ENCODE measurements at regions not wholly inside any gene's neighbourhood (a gene's known extent, or its start where the extent isn't known, plus 50 kb on each side); places are given as distances from the start of the nearest gene placed in this dataset.

DNA sequence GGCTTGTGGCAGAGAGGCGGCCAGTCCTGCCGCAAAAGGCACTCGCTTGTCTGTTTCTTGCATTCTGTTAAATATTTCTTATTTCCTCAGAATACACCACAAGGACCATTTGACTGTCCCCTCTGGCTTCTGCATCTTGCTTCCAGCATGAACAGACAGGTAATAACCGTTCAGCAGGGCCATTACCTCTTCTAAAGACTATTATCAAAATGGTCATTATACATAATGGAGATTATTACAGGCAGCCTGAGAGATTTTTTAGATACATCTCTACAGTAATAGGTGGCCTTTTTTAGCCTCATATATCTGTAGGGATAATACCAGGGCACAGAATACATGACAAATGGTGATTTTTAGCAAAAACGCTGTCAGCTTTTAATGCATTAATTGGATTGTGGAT, 382.0 kb downstream of the PSAT1 start:
- TF ChIP-seq EZH2 (IDR thresholded peaks at IDR 0.05; ENCODE audit: insufficient read depth, poor library complexity, severe bottlenecking), result no peak
- no peak for TF ChIP-seq EZH2phosphoT487 (IDR thresholded peaks at IDR 0.05; ENCODE audit: insufficient read depth, low read depth)

GRCh38 chr9:78680196-78680595, 383.3 kb downstream of the PSAT1 start:
- no peaks in the 10 kb centered on the region for H3K36me3 ChIP-seq (ENCODE audit: low read depth)
- no peak for DNase-seq
- in situ Hi-C loops (cut with MboI), result no loop called here
- TF ChIP-seq EZH2phosphoT487 (IDR thresholded peaks at IDR 0.05; ENCODE audit: insufficient read depth, low read depth), result no peak
- H2AFZ ChIP-seq, result no peak overlapping the region
- no peak overlapping the region for H3K9ac ChIP-seq
- peaks cover 35% of the 10 kb centered on the region for H3K4me1 ChIP-seq (ENCODE audit: insufficient read depth)
- peaks cover 19% of the 10 kb centered on the region for H3F3A ChIP-seq (ENCODE audit: insufficient read depth)
- WGBS, 2 experiments (ENCODE audit: low coverage in 1 of 2, low lambda C conversion rate in 2 of 2, missing lambda C conversion rate in 2 of 2), result 75 to 79% methylated on average over 3 of the region's 3 CpGs
- H3K27ac ChIP-seq, result no peak overlapping the region
- H3K4me3 ChIP-seq, result no peak overlapping the region
- H3K9me2 ChIP-seq (ENCODE audit: insufficient read depth), result no peaks in the 10 kb centered on the region
- no peak overlapping the region for H3K4me2 ChIP-seq (ENCODE audit: unreplicated experiment)
- H4K20me1 ChIP-seq (ENCODE audit: insufficient read depth), result no peaks in the 10 kb centered on the region
- no peaks in the 10 kb centered on the region for H3K27me3 ChIP-seq (replicated peaks; ENCODE audit: insufficient read depth)
- H3K79me2 ChIP-seq (ENCODE audit: insufficient read depth), result no peaks in the 10 kb centered on the region
- H3K9me3 ChIP-seq (ENCODE audit: low read depth), result no peaks in the 10 kb centered on the region

More for the DNA sequence above, 382.0 kb downstream of the PSAT1 start:
- Histone ChIP-seq H3K4me1 (ENCODE audit: insufficient read depth) (peaks cover 35% of the 10 kb centered on the region), H3K9me2 (ENCODE audit: insufficient read depth) (no peaks in the 10 kb centered on the region), H3F3A (ENCODE audit: insufficient read depth) (peaks cover 19% of the 10 kb centered on the region), H3K79me2 (ENCODE audit: insufficient read depth) (no peaks in the 10 kb centered on the region), H2AFZ (no peak overlapping the region), H3K27ac (no peak overlapping the region), H3K36me3 (ENCODE audit: low read depth) (no peaks in the 10 kb centered on the region), H3K4me3 (no peak overlapping the region), H3K4me2 (ENCODE audit: unreplicated experiment) (no peak overlapping the region), H4K20me1 (ENCODE audit: insufficient read depth) (no peaks in the 10 kb centered on the region), H3K9me3 (ENCODE audit: low read depth) (no peaks in the 10 kb centered on the region), H3K27me3 (replicated peaks; ENCODE audit: insufficient read depth) (no peaks in the 10 kb centered on the region), H3K9ac (no peak overlapping the region)
- in situ Hi-C loops (cut with MboI), result no loop called here
- no peak for DNase-seq
- WGBS, 2 experiments (ENCODE audit: low coverage in 1 of 2, low lambda C conversion rate in 2 of 2, missing lambda C conversion rate in 2 of 2), result 80 to 90% methylated on average over 5 of the region's 5 CpGs

GRCh38 chr9:78682216-78682615, 385.3 kb downstream of the PSAT1 start:
- Histone ChIP-seq H3K4me2 (ENCODE audit: unreplicated experiment) (no peak overlapping the region), H3K27me3 (replicated peaks; ENCODE audit: insufficient read depth) (no peaks in the 10 kb centered on the region), H2AFZ (peak overlapping the region; percentile 59), H3K79me2 (ENCODE audit: insufficient read depth) (no peaks in the 10 kb centered on the region), H3K9me3 (ENCODE audit: low read depth) (no peaks in the 10 kb centered on the region), H3K4me1 (ENCODE audit: insufficient read depth) (peaks cover 16% of the 10 kb centered on the region), H3F3A (ENCODE audit: insufficient read depth) (peaks cover 6% of the 10 kb centered on the region), H3K36me3 (ENCODE audit: low read depth) (no peaks in the 10 kb centered on the region), H3K9me2 (ENCODE audit: insufficient read depth) (no peaks in the 10 kb centered on the region), H3K4me3 (no peak overlapping the region), H3K9ac (no peak overlapping the region), H3K27ac (no peak overlapping the region), H4K20me1 (ENCODE audit: insufficient read depth) (no peaks in the 10 kb centered on the region)
- TF ChIP-seq EZH2 (IDR thresholded peaks at IDR 0.05; ENCODE audit: insufficient read depth, poor library complexity, severe bottlenecking) (no peak), EZH2phosphoT487 (IDR thresholded peaks at IDR 0.05; ENCODE audit: insufficient read depth, low read depth) (no peak)
- in situ Hi-C loops (cut with MboI), result no loop called here
- 25 to 30% methylated on average over 5 of the region's 5 CpGs for WGBS, 2 experiments (ENCODE audit: low coverage in 1 of 2, low lambda C conversion rate in 2 of 2, missing lambda C conversion rate in 2 of 2)
- no peak for DNase-seq

- Histone ChIP-seq H3K27me3 (replicated peaks; ENCODE audit: insufficient read depth) (no peaks in the 10 kb centered on the region), H3K27ac (no peak overlapping the region), H3K4me3 (no peak overlapping the region), H3F3A (ENCODE audit: insufficient read depth) (no peaks in the 10 kb centered on the region), H3K9me2 (ENCODE audit: insufficient read depth) (no peaks in the 10 kb centered on the region), H3K36me3 (ENCODE audit: low read depth) (no peaks in the 10 kb centered on the region), H3K4me1 (ENCODE audit: insufficient read depth) (peaks cover 5% of the 10 kb centered on the region; the same call in 1 of the 2 replicates), H3K9ac (no peak overlapping the region), H3K4me2 (ENCODE audit: unreplicated experiment) (no peak overlapping the region), H3K79me2 (ENCODE audit: insufficient read depth) (no peaks in the 10 kb centered on the region), H4K20me1 (ENCODE audit: insufficient read depth) (no peaks in the 10 kb centered on the region), H2AFZ (no peak overlapping the region), H3K9me3 (ENCODE audit: low read depth) (no peaks in the 10 kb centered on the region)
- no peak for TF ChIP-seq EZH2 (IDR thresholded peaks at IDR 0.05; ENCODE audit: insufficient read depth, poor library complexity, severe bottlenecking)
- no peak for TF ChIP-seq EZH2phosphoT487 (IDR thresholded peaks at IDR 0.05; ENCODE audit: insufficient read depth, low read depth)
- in situ Hi-C loops (cut with MboI), result no loop called here
- WGBS, 2 experiments (ENCODE audit: low coverage in 1 of 2, low lambda C conversion rate in 2 of 2, missing lambda C conversion rate in 2 of 2), result 95 to 97% methylated on average over 1 of the region's 1 CpG
- no peak for DNase-seq
Measured at GRCh38 chr9:78685471-78685870, 388.5 kb downstream of the PSAT1 start.

- Histone ChIP-seq H3K79me2 (ENCODE audit: insufficient read depth) (no peaks in the 10 kb centered on the region), H2AFZ (no peak overlapping the region)
- TF ChIP-seq EZH2 (IDR thresholded peaks at IDR 0.05; ENCODE audit: insufficient read depth, poor library complexity, severe bottlenecking) (no peak), EZH2phosphoT487 (IDR thresholded peaks at IDR 0.05; ENCODE audit: insufficient read depth, low read depth) (no peak)
Measured at GRCh38 chr9:78688796-78689195, 391.9 kb downstream of the PSAT1 start.

More at GRCh38 chr9:78688796-78689195, 391.9 kb downstream of the PSAT1 start:
- no peak overlapping the region for H3K27ac ChIP-seq
- WGBS, 2 experiments (ENCODE audit: low coverage in 1 of 2, low lambda C conversion rate in 2 of 2, missing lambda C conversion rate in 2 of 2), result 50 to 54% methylated on average over 1 of the region's 1 CpG
- no peak overlapping the region for H3K9ac ChIP-seq
- in situ Hi-C loops (cut with MboI), result no loop called here
- no peaks in the 10 kb centered on the region for H3K9me2 ChIP-seq (ENCODE audit: insufficient read depth)
- no peak overlapping the region for H3K4me3 ChIP-seq
- H3K4me1 ChIP-seq (ENCODE audit: insufficient read depth), result peaks cover 10% of the 10 kb centered on the region
- DNase-seq, result no peak
- H3K27me3 ChIP-seq (replicated peaks; ENCODE audit: insufficient read depth), result no peaks in the 10 kb centered on the region
- no peaks in the 10 kb centered on the region for H3K36me3 ChIP-seq (ENCODE audit: low read depth)
- H3K9me3 ChIP-seq (ENCODE audit: low read depth), result no peaks in the 10 kb centered on the region
- peaks cover 7% of the 10 kb centered on the region; the same call in 1 of the 2 replicates for H3F3A ChIP-seq (ENCODE audit: insufficient read depth)
- H3K4me2 ChIP-seq (ENCODE audit: unreplicated experiment), result no peak overlapping the region
- no peaks in the 10 kb centered on the region for H4K20me1 ChIP-seq (ENCODE audit: insufficient read depth)

Data from GM23248 (cell line).